Thoracic aorta (tissue), 2 donors: ENCODE measurements at regions not wholly inside any gene's neighbourhood (a gene's known extent, or its start where the extent isn't known, plus 50 kb on each side); places are given as distances from the start of the nearest gene placed in this dataset.
"Not testable (repeated sequence)": the region's sequence is repeated elsewhere in the genome, so short reads cannot be mapped to it uniquely, and the experiment has no call there.

Source experiments
- ATAC-seq: fragments of 150-250 bp; one replicate; pipeline ENCODE4 v1.8.0; 2017; ENCODE audit warnings: low read depth; ENCODE audit not compliant: insufficient number of reproducible peaks, low FRiP score
- DNase-seq: peaks from one replicate; pipeline ENCODE4 v3.0.0-alpha.2; 2020; ENCODE audit warnings: low spot score
- H3K27ac ChIP-seq, 2 donors: fragments of 200-600 bp; sonication (generic); 1 replicate in 1 of 2; 2 replicates in 1 of 2; pipeline ENCODE4 v1.5.1; 2016; ENCODE audit warnings: mild to moderate bottlenecking in 2 of 2, moderate library complexity in 2 of 2
- H3K27me3 ChIP-seq: fragments of 200-600 bp; sonication (generic); replicated peaks from 2 replicates; pipeline ENCODE4 v1.6.0; 2016; ENCODE audit warnings: mild to moderate bottlenecking; ENCODE audit not compliant: insufficient read depth
- H3K36me3 ChIP-seq: fragments of 200-600 bp; sonication (generic); one replicate; pipeline ENCODE4 v1.5.1; 2016
- H3K4me1 ChIP-seq, 2 donors: fragments of 200-600 bp; sonication (generic); 1 replicate in 1 of 2; 2 replicates in 1 of 2; pipeline versions ENCODE4 v1.5.1 to v1.6.0; 2016; ENCODE audit warnings: low read depth in 2 of 2, mild to moderate bottlenecking in 1 of 2; ENCODE audit not compliant: control insufficient read depth in 1 of 2
- H3K4me3 ChIP-seq: fragments of 200-600 bp; sonication (generic); 2 replicates; pipeline ENCODE4 v1.5.1; 2016; ENCODE audit warnings: mild to moderate bottlenecking
- H3K9me3 ChIP-seq: fragments of 200-600 bp; sonication (generic); 2 replicates; pipeline ENCODE4 v1.5.1; 2016
- CTCF ChIP-seq: fragments of 200-600 bp; sonication (generic); IDR thresholded peaks from one replicate; pipeline ENCODE4 v1.5.1; 2019; ENCODE audit warnings: antibody characterized with exemption

DNA sequence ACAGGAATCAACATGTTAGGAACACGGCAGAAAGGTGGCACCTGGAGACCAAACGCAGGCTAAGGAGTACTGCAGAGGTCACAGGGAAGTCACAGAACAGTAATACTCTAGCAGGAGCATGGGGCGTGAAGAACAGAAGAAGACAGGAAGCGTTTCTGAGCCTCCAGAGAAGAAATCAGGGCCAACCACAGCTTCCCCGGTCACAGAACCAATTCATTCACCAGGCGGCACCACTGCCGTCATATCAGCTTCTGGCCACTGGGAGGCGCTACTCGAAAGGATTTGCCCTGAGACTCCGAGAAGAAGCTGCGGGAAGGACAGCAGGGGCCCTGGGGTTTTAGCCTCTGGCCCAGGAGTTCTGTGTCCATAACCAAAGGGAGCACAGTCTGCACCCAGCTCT is 78.0 kb upstream of the DRD5 start:
- DNase-seq (no peak), ATAC-seq (no peak)
- Histone ChIP-seq H3K4me3 (no peak overlapping the region), H3K9me3 (no peaks in the 10 kb centered on the region), H3K27ac (no peak overlapping the region), H3K27me3 (no peaks in the 10 kb centered on the region), H3K4me1 (no peaks in the 10 kb centered on the region), H3K36me3 (no peaks in the 10 kb centered on the region)
- TF ChIP-seq CTCF = peak; percentile 49

- not testable (repeated sequence) for DNase-seq, ATAC-seq, H3K4me1 ChIP-seq, H3K27ac ChIP-seq, H3K36me3 ChIP-seq, H3K27me3 ChIP-seq, H3K9me3 ChIP-seq, H3K4me3 ChIP-seq
Observed at GRCh38 chr4:9704126-9704525, 77.3 kb upstream of the DRD5 start.

DNA sequence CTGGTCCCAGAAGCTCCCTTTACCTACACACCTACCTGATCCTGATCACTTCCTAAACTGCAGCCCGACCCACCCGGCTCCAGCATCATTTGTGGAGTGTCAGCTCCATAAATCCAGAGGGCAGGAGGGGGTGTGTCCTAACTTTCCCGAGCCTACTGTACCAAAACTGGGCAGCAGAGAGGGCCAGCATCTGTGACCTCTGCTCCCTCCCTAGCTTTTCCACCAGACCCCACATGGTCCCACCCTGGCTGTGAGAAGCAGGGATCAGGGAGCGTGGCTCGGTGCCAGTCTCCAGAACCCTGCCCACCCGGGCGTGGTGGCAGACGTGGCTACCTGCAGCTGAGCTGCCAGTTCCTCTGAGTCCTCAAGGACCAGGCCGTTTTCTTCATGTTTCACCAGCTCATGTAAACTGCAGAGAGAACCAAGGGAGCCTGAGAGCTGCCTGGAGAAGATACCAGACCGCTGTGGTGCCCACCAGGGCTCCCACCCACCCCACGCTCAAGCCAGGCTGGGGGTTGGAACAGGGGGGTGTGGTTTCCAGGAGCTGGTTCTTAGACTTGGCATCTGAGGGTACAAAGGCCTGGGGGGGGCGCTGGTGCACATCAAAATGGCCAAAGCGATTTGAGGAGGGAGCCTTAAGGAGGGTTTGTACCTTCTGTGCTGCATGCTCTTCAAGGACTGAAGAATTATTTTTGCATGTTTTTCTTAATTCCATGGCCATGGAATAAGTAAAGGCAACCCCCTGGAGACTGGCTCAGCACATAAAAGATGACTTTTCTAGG is 76.7 kb upstream of the DRD5 start:
- DNase-seq (no peak), ATAC-seq (no peak)
- no peak for TF ChIP-seq CTCF
- H3K9me3 ChIP-seq = no peaks in the 10 kb centered on the region
- H3K36me3 ChIP-seq = no peaks in the 10 kb centered on the region
- no peak overlapping the region for H3K4me3 ChIP-seq
- H3K27me3 ChIP-seq = no peaks in the 10 kb centered on the region
- H3K4me1 ChIP-seq = no peaks in the 10 kb centered on the region
- no peak overlapping the region for H3K27ac ChIP-seq

GRCh38 chr4:9707281-9707680 is 74.2 kb upstream of the DRD5 start:
- H3K27ac ChIP-seq, H3K9me3 ChIP-seq, H3K27me3 ChIP-seq, H3K4me1 ChIP-seq, H3K4me3 ChIP-seq, ATAC-seq, DNase-seq, H3K36me3 ChIP-seq: not testable (repeated sequence)

- not testable (repeated sequence) for H3K4me1 ChIP-seq, ATAC-seq, H3K4me3 ChIP-seq, H3K9me3 ChIP-seq, H3K27me3 ChIP-seq, H3K36me3 ChIP-seq, H3K27ac ChIP-seq, DNase-seq
Observed at GRCh38 chr4:9707936-9708335, 73.5 kb upstream of the DRD5 start.

DNA sequence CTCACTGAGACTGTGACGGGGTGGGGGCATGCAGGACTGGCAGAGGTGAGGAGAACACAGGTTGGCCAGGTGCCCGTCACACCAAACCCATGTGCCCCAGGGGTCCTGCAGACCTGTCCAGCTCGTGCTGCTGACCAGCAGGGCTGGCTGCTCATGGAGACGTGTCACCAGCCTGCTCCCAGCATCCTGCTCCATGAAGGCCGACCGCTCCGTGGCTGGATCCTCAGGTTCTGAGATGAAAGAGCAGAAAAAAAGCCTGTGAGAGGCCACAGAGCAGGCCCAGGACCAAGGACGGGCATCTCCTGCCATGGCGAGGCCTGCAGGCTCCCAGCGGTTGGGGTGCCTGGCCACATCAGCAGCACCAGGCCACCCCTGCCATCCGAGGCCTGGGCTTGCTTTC is 71.7 kb upstream of the DRD5 start:
- no peak overlapping the region for H3K27ac ChIP-seq
- H3K9me3 ChIP-seq = no peaks in the 10 kb centered on the region
- ATAC-seq (no peak), DNase-seq (no peak)
- no peaks in the 10 kb centered on the region for H3K27me3 ChIP-seq
- TF ChIP-seq CTCF = no peak
- no peak overlapping the region for H3K4me3 ChIP-seq
- no peaks in the 10 kb centered on the region for H3K4me1 ChIP-seq
- no peaks in the 10 kb centered on the region for H3K36me3 ChIP-seq

DNA sequence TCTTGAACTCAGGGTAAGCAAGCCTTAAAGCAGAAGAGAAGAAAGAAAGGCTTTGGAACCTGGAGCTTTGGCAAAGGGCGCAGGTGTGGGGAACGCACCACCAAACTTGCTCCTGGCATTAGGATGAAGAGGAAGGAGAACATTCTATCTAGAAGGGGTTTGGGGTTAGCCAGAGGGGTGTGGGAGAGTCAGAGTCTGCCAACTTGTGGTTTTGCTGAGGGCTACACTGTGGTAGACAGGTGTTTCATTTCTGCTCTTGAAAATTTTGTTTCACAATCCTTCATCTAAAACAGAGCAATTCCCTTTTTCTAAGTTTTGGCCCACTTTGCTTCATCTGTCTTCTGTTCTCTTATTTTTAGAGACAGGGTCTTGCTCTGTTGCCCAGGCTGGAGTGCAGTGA is 66.2 kb upstream of the DRD5 start:
- H3K4me3 ChIP-seq, H3K27me3 ChIP-seq, H3K9me3 ChIP-seq, DNase-seq, H3K4me1 ChIP-seq, H3K27ac ChIP-seq, H3K36me3 ChIP-seq, ATAC-seq: not testable (repeated sequence)
